ENCODE measurements at regions not wholly inside any gene's neighbourhood (a gene's known extent, or its start where the extent isn't known, plus 50 kb on each side); places are given as distances from the start of the nearest gene placed in this dataset.

DNA sequence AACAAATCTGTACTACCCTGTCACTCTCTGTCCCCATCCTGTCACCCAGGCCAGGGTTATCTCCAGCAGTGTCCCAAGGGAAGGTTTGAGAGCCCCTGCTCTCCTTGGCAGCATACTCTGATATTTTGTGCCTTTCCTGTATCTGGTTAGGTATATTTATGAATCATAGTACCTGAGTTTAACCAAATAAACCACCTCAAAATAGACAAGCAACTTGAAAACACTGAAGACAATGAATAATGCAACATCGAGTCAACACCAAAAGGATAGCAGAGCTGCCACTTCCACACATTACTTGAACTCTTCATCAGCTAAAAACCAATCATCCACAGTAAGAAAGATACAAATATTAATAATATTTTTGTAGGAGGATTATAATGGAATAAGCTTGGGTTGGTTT, 142.6 kb upstream of the TAB2 start:
- in situ Hi-C loops (cut with MboI; ENCODE audit: low pct_unique_long_range_greater_than_20kb, low sequenced_read_pairs) = no loop called here
- DNase-seq = no peak

DNA sequence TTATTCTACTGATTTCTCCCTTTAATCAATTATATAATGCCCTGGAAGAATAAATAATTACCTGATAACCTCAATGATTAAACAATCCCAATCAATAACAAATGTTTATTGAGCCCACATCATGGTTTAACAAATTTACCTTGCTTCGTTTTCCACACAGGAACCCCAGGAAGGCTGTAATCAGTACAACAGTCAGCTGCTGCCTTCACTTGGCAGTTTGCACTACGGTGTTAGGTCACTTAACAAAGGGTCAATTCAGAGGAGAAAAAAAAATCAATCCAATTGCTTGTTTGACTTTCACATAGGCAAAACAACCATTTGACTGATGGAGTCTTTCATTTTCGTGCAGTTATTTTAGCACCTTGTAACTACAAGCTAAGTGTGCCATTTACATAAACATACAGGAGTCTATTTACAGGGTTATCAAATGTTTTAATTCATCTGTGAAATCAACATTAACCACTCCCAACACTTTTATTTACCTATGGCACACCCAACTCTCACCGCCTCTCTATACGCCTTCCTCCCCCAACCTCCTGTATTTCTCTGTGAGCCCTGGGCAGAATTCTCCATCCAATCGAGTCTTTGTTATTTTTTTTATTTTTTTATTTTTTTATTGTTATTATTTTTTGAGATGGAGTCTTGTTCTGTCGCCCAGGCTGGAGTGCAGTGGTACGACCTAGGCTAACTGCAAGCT, 140.4 kb upstream of the TAB2 start:
- in situ Hi-C loops (cut with MboI; ENCODE audit: low pct_unique_long_range_greater_than_20kb, low sequenced_read_pairs) = no loop called here
- DNase-seq = no peak

DNA sequence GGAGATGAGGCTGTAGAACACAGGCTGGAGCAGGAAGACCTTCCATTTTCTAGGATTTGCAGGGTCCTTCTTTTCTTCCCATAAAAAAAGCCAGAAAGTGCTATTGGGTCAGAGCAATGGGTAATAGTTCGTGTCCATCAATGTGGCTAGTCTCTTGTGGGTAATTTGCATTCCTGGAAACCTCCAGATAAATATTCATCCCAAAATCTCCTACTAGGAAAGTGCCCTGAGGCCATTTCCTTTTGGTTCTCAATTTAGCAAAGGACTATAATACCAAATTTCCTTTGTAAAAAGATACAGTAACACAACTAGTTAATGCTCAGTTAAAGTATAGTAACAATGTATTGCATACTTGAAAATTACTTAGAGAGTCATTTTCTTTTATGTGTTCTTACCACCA, 138.1 kb upstream of the TAB2 start:
- in situ Hi-C loops (cut with MboI; ENCODE audit: low pct_unique_long_range_greater_than_20kb, low sequenced_read_pairs) = no loop called here
- no peak for DNase-seq

DNA sequence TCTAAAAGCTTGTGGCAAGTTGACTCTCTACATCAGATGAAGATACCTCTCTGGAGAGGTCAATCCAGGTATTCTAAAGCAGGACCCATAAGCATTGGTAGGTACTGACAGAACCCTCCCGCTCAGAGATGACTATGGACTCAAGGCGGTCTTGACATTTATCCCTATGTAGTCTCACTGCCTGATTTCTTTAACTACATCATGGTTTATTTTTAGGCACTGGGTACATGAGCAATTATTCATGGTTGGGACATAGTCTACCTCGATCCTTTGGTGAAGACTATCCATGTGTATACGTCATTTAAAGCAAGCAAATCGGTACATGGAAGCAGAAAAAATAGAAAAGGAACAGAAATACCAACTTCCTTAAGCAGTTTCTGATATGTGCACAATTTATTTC, 136.2 kb upstream of the TAB2 start:
- no peak for DNase-seq
- in situ Hi-C loops (cut with MboI; ENCODE audit: low pct_unique_long_range_greater_than_20kb, low sequenced_read_pairs) = no loop called here

DNA sequence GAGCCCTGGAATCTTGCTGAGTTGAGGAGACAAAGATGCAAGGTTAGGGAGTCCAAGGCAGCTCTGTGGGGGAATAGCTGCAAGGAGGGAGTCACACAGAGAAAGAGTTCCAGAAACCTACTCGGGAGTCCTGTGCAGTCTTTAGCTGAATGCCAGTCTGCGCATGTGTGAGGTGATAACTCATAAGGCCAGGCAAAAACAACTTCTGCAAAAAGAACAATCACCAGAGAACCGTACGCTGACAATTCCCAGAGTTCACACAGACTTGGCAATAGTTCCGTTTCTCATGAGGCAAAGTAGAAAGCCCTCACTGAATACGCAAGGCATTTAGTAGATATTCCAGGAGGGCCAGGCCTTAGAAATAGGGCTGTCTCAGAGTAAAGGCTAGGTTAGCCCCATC, 135.2 kb upstream of the TAB2 start:
- no peak for DNase-seq
- in situ Hi-C loops (cut with MboI; ENCODE audit: low pct_unique_long_range_greater_than_20kb, low sequenced_read_pairs) = no loop called here

DNA sequence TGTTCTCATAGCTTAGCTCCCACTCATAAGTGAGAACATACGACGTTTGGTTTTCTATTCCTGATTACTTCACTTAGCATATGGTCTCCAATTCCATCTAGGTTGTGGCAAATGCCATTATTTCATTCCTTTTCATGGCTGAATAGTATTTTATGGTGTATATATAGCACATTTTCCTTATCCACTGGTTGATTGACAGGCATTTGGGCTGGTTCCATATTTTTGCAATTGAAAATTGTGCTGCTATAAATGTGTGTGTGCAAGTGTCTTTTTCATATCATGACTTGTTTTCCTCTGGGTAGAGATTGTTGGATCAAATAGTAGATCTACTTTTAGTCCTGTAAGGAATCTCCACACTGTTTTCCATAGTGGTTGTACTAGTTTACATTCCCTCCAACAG, 133.0 kb upstream of the TAB2 start:
- DNase-seq = no peak
- in situ Hi-C loops (cut with MboI; ENCODE audit: low pct_unique_long_range_greater_than_20kb, low sequenced_read_pairs) = no loop called here

DNA sequence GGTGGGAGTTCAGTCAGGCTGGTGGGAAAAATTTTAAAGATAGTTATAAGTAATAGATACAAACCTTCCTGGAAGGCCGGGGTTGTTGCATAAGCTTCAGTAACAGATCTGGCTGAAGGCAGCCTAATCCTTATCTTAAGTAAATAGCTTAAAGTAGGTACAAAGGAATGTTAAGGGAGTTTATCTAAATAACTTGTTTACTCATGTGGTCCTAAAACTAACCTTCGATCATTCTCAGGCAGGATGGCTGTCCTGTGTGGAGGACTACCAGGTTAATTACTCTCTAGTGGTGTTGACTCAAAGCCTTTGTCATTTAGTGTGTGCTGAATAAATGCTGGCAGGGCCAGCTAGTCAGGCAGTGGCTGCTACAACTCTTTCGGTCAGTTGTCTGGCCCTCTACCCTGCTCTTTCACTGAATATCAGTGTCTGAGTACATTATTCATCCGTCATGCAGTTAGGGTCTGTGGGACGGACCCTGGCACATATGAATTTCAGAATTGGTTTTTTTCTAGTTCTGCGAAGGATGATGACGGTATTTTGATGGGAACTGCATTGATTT, 131.6 kb upstream of the TAB2 start:
- DNase-seq = no peak
- in situ Hi-C loops (cut with MboI; ENCODE audit: low pct_unique_long_range_greater_than_20kb, low sequenced_read_pairs) = no loop called here

DNA sequence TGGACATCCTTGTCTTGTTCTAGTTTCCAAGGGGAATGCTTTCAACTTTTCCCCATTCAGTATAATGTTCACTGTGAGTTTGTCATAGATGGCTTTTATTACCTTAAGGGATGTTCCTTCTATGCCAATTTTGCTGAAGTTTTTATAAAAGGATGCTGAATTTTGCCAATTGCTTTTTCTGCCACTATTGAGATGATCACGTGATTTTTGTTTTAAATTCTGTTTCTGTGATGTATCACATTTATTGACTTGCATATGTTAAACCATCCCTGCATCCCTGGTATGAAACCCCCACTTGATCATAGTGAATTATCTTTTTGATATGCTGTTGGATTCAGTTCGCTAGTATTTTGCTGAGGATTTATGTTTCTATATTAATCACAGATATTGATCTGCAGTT, 130.6 kb upstream of the TAB2 start:
- DNase-seq = no peak
- in situ Hi-C loops (cut with MboI; ENCODE audit: low pct_unique_long_range_greater_than_20kb, low sequenced_read_pairs) = no loop called here

DNA sequence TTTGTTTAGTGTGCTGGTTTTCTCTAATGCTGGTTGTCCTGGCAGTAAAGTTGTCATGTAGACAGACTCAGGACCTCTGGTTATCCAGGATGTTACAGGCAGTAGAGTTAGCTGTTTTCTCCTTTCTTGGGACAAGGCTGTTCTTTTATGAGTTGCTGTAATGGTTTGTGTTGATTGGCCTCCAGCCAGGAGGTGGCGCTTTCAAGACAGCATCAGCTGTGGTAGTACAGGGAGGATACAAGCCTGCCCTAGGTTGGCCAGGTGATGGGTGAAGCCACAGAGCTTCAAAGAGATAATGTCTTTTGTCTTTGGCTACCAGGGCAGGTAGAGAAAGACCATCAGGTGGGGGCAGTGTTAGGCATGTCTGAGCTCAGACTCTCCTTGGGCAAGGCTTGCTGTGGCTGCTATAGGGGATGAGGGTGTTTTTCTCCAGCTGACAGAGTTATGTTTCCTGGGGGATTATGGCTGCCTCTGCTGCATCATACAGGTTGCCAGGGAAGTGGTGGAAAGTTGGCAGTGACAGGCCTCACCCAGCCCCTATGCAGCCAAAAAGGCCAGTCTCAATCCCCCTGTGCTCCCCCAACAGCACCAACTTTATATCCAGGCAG, 127.2 kb upstream of the TAB2 start:
- peak; percentile 57 for DNase-seq
- in situ Hi-C loops (cut with MboI; ENCODE audit: low pct_unique_long_range_greater_than_20kb, low sequenced_read_pairs) = no loop called here

DNA sequence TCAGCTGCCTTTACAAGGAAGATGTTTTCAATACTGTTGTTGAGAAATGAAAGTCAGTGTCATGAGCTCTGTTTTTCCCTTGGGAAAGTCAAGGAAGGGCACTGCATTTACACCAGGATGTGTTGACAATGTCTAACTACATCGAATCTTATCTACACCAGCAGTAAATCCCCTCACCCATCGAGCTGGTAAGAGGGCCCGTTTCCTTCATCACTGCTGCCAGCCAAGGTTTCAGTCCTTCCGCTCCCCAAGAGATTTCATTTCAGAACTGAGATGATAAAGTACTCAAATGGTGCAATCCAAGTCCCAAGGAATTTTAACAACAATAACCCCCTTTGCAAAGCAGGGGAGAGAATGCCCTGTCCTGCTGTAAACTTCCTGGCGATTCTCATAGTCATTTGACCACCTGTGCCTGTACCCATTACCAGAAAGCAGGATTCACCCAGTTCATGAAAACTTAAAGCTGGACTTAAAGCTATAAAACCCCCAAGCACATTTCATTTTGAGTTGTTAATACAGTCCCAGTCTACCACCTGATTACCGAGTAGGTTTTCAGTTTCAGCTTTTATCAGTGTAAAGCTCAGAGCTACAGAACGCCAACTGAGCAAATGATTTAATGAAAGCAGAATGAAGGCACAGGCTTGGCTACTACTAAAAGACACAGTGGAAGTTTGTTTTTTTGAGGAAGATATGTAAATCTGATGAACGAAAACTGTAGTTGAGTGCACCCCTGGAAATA, 122.5 kb upstream of the TAB2 start:
- no peak for DNase-seq
- in situ Hi-C loops (cut with MboI; ENCODE audit: low pct_unique_long_range_greater_than_20kb, low sequenced_read_pairs) = no loop called here

DNA sequence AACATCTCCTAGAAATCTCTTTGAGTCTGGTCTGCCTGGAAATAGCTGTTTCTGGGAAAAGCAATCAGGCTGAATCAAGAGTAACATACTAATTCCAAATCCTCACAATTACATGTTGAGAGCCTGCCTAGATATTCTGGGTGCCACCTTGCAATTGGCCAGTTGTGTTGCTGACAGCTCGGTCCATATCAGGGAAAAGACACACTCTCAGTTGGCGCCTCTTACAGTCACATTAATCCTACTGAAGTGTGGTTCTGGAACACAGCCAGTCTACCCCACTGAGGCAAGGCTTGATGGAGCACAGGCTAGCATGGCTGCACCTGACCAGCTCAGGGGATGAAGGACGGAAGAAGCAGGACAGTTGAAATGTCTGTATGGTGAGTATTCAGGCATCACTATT, 121.4 kb upstream of the TAB2 start:
- in situ Hi-C loops (cut with MboI; ENCODE audit: low pct_unique_long_range_greater_than_20kb, low sequenced_read_pairs) = no loop called here
- DNase-seq = no peak

DNA sequence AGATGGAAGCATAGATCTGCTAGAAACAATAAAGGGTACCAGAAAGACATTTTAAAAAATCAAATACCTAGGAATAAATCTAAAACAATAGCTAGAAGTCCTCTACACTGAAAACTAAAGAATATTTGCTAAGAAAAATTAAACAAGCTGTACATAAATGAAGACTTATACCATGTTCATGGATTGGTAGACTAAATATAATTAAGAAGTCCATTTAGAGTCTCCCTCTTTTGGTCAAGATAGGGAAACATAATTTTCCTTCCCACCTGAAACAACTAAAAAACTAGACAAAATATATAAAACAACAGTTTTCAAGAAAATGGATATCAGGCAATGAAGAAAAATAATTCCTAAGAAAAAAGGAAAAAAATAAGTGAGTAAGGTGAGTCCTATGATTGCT, 120.0 kb upstream of the TAB2 start:
- in situ Hi-C loops (cut with MboI; ENCODE audit: low pct_unique_long_range_greater_than_20kb, low sequenced_read_pairs) = no loop called here
- no peak for DNase-seq

DNA sequence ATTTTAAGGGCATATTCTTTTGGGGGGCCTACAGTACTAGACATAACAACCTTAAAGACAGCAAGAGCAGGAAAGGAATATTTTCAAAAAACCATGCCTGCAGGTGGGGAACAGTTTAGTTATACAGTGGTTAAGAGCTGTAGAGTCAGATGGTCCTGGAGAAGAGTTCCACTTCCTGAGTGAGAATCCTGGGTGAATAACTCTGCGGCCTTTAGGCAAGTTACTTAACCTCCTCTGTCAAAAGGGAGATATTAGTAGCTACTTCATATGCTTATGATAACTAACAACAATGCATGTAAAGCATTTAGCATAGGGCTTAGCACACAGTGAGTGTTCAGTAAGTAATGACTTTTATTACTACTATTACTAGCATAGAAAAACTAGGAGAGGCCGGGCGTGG, 119.2 kb upstream of the TAB2 start:
- in situ Hi-C loops (cut with MboI; ENCODE audit: low pct_unique_long_range_greater_than_20kb, low sequenced_read_pairs) = no loop called here
- no peak for DNase-seq

DNA sequence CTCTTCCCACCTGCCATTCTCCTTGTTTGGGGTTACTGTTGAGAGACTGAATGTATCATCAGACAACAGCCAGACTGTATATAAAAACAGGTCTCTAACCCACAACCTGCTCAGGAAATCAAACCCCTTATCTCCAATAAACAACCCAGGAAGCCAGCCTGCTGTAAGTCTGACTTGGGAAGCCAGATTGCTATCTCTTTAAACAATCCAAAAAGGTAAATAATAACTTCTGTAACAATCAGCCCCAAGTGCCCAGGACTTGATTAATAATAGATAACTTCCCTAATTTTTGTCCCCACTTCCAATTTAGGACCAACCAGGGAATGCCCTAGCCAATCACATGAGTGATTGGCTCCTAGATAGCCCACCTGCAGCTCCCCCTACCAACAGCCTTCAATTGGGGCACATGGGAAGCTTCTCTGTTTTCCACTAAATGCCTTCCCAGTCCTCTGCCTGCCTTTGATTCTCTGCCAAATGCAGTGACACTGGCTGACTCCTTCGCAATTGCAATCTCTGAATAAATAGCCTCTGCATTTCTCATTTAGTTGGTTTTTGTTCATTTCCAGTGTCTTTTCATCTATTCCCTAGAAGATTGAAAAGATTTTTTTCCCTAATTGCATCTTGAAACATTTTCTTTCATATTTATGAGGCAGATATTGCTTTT, 117.1 kb upstream of the TAB2 start:
- in situ Hi-C loops (cut with MboI; ENCODE audit: low pct_unique_long_range_greater_than_20kb, low sequenced_read_pairs) = no loop called here
- no peak for DNase-seq

DNA sequence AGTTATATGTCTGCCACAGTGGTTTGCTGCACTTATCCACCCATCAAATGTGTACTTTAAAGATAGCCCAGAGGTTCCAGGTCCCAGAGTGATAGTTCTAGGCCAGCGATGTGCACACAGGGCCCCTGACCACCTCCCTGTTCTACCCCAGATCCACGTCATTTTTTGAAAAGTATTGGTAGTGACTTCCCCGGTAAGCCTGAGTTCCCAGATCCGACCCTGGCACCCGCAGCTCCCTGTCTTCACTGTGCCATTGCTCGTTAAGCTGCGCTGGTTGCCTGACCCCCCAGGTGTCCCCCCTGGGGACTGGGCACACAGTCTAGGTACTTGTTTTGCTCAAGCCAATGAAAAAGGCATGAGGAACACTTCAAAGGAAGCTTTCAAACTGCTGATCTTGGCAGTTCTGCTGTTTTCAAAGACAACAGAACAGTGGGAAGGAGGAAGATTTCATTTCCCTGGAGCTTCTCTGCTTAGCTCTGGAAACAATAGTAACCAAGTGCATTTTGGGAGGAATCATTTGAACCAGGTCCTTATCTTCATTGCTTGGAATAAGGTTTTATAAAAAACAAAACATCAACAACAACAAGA, 116.3 kb upstream of the TAB2 start:
- no peak for DNase-seq
- in situ Hi-C loops (cut with MboI; ENCODE audit: low pct_unique_long_range_greater_than_20kb, low sequenced_read_pairs) = no loop called here

DNA sequence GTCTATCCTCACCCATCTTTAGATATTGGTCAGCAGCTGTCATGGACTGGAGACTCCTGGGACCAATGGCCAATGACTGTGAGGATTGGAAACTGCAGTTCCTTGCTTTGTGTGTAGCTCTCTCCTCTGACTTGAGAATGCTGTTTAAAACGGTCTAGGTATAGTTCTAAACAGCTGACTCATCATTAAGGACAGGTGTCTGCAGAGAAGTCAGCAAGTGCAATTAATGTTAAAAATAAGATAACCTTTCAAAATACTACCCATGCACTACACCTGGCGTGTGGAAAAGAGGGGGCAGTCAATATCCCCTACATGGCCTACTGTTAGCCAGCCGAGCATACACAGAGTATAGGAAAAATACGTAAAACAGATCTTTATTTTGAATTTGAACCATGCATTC, 115.4 kb upstream of the TAB2 start:
- DNase-seq = no peak
- in situ Hi-C loops (cut with MboI; ENCODE audit: low pct_unique_long_range_greater_than_20kb, low sequenced_read_pairs) = no loop called here

DNA sequence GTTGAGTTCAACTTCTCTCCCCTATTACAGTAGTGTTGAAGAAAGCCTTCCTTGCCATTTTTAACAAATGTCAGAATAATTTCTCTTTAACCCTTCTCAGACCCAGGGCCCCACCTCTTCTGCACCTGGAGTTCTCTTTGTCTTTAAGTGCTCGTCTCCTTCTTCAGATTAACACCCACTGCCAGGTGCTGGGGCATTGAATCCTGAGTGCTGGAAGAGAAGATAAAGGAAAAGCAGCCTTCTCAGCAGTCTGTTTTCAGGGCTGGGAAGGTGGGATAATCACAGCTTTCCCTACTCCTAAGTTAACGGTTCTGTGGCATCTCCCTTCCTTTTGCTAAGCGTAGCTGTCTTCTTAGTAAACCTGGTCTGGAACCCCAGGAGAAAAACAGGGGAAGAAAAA, 114.6 kb upstream of the TAB2 start:
- DNase-seq = no peak
- in situ Hi-C loops (cut with MboI; ENCODE audit: low pct_unique_long_range_greater_than_20kb, low sequenced_read_pairs) = no loop called here

DNA sequence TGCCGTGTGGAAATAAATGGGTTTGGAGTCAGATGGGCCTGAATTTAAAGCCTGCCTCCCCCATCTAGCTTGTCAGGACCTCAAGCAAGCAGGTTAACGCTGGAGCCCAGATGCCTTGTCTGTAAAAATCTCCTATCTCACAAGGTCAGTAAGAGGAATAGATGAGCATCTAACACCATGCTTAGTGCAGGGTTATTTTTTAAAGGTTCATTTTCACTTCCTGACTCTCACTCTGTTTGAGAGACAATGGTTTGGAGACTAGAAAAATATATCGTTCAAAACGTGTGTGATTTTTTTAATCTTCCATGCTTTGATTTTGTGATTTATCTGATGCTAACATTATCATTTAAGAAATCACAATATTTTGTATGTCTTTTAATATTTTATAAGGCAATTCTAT, 114.0 kb upstream of the TAB2 start:
- in situ Hi-C loops (cut with MboI; ENCODE audit: low pct_unique_long_range_greater_than_20kb, low sequenced_read_pairs) = no loop called here
- no peak for DNase-seq

DNA sequence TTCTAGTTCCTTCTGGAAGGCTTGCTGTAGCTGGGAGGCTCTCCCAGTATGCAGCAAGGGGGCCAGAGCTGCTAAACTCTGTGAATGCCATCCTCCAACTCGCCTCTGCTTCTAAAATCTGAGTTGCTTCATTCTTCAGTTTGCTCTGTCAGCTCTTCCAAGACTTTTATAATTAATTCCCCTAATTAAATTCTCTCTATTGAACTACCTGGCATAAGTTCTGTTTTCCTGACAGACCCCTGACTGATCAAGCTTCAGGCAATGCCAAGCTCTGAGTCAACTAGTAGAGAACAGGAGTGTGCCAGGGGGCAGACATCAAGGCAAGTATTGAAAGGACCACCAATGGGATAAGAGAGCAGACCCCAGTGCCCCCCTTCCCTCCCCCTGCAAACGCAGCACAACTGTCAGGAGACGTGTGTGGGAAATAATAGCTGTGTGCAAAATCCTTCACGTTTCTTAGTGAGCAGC, 109.3 kb upstream of the TAB2 start:
- in situ Hi-C loops (cut with MboI; ENCODE audit: low pct_unique_long_range_greater_than_20kb, low sequenced_read_pairs) = no loop called here
- DNase-seq = no peak

All from KBM-7 (cell line).